GM21825 (cell line): ENCODE measurements at regions not wholly inside any gene's neighbourhood (a gene's known extent, or its start where the extent isn't known, plus 50 kb on each side); places are given as distances from the start of the nearest gene placed in this dataset.
"Not testable (repeated sequence)": the region's sequence is repeated elsewhere in the genome, so short reads cannot be mapped to it uniquely, and the experiment has no call there.

Experiments used
- ATAC-seq: cut with Tn5 transposase; IDR thresholded peaks from one replicate; pipeline ENCODE4 v1.9.1; 2021; ENCODE audit warnings: mild to moderate bottlenecking, moderate library complexity; ENCODE audit not compliant: unreplicated experiment

DNA sequence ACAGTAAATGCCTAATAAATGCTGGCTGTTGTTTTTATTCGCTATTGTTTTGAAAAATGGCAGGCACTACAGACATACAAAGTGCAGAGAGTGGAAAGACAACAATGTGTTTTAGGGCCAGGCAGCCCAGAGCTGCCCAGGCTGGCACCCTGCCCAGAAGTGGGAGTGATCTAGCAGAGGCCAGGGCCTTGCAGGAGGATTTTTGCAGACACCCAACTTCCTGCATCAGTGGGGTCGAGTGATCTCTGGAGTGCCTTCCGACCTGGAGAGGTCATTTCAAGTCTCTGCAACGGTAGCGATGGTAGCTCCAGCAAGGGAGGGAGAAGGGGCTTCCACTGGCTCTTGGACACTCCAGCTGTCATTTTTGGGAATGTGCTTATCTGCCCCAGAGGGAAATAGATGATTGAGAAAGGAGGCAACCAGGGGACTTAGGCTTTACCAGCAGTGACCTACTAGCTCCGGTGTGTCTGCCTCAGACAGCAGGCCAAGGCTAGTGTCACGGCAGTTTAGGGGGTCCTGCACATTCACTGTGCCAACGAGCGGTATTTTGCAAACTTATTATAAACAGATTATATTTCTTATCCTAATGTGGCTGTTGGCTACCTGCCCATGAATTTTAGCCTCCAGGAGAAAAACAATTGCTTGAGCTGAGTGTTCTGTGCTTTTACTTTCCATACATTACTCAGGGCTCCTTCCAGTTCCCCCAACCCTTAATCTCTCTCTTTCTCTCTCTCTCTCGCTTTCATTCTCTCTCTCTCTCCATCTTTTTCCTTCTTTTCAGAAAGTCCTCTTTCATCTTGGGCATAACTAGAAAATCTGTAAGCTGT is 153.9 kb upstream of the PLGLB2 start:
- ATAC-seq, result not testable (repeated sequence)

DNA sequence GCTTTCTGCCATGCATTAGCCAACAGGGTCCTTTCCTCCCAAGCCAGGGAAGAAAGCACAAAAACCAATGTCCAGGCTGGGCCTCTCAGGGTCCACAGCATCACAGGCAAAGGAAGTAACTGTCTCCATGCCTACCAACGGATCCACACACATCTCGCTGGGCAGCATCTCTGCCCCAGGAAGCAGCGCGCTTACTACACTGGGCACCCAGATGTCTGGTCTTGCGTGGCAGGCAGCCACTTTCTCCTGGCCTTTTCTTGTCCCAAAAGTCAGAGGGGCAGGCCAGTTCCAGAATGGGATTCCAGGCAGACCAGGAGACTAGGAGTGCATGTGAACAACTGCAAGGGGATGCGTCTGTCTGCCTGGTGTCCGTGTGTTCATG is 153.3 kb upstream of the PLGLB2 start:
- not testable (repeated sequence) for ATAC-seq

DNA sequence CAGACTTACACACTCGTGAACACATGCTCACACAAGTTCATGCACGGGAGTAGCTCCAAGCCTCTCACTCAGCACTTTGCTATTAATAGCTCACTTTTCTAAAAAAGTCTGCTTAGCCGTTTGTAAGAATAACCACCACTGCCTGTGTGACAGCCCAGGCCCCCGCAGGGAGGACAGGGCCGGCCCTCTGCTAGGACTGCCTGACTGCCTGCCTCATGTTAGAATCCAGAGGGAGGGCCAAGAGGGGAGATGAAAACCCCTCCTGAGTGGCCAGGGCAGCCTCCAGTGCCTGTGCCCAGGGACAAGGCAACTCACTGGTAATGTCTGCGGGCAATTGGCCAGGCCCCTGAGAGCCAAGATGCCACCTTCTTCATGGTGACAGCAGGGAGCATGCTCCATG is 152.9 kb upstream of the PLGLB2 start:
- ATAC-seq, result not testable (repeated sequence)

- ATAC-seq, result not testable (repeated sequence)
Measured at GRCh38 chr2:87600961-87601360, 146.9 kb upstream of the PLGLB2 start.

DNA sequence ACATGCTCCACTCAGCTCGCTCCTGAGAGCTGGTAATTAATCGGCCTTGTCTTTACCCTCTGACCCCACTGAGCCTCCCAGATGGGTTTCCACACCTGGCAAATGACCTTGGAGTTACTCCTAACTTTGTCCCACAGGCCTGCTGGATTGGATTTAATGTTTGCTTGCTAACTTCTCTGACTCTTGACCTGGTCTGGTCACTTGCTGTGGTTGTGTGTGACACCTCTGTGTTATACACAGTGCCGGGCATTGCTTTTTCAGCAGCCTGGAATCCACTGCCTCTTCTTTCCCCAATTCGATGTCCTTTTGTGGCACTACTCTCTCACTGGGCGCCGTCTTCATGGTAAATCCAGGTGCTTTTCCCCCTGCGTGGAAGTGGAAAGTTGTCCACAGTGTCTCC is 145.8 kb upstream of the PLGLB2 start:
- ATAC-seq, result not testable (repeated sequence)

- not testable (repeated sequence) for ATAC-seq
Measured at GRCh38 chr2:87602728-87603127, 145.2 kb upstream of the PLGLB2 start.

GRCh38 chr2:87603418-87604278 is 144.2 kb upstream of the PLGLB2 start:
- not testable (repeated sequence) for ATAC-seq

GRCh38 chr2:87604279-87604818 is 143.5 kb upstream of the PLGLB2 start:
- not testable (repeated sequence) for ATAC-seq

DNA sequence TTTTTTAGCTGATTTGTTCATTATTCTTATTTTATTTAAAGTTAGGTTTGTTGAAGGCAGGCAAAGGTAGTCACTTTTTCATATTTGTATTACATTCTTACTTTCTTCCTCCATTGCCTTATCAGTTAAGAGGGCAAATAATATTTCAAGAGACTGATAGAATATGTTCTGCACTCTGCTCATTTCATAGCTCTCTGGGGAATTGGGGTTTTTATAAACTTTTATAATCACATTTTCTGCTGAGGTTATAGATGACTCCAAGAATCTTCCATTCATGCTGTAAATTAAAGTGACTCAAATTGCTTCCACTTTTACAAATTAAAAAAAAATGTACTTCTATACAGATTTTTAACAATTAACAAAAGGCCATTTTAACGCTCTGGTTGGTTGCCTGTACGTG is 142.9 kb upstream of the PLGLB2 start:
- not testable (repeated sequence) for ATAC-seq

DNA sequence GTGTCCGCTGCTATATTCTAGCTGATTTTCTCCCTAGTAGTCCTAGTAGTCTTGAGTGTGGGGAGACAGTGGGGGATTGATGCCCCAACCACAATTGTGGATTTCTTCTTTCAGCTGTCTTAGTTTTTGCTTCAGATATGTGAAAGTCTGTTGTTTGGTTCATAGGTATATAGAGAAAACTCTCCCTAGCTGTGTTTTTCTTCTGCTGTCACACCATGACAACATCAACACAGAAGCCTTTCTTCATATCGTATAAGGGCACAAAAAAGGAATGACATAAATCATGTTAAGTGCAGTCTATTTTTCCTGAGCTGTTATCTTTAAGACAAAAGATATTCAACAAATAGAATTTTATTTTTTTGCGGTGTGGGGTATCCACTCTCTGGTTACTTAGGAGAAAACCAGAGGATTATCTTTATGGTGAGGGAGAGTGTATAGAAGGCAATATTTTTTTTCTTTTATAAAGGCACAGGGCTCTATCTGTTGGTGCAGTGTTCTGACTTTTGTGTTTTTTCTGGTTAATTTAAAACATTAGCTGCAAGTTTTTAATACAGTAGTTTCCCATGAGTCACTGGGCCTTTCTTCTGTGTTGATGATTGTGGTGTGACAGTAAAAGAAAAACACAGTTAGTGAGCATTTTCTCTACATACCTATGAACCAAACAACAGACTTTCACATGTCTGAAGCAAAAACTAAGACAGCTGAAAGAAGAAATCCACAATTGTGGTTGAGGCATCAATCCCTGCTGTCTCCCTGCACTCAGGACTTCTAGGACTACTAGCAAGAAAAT is 139.3 kb upstream of the PLGLB2 start:
- not testable (repeated sequence) for ATAC-seq

DNA sequence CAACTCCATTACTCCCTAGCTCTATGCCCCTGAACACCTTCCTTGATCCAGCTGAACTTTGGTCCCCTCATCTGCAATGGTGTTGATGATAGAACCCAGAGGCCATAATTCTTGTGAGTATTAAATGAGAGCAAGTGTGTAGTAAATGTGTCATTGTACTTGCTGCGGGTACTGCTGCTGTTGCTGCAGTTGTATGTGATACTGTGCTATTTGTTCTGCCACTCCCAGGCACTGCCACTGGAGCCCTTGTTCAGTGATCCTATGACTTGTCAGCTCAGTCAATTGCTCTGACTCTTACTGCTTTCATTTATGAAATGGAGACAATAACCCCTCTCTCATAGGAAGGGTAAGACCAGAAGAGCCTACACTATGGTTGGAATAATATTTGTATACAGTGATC is 136.9 kb upstream of the PLGLB2 start:
- not testable (repeated sequence) for ATAC-seq

DNA sequence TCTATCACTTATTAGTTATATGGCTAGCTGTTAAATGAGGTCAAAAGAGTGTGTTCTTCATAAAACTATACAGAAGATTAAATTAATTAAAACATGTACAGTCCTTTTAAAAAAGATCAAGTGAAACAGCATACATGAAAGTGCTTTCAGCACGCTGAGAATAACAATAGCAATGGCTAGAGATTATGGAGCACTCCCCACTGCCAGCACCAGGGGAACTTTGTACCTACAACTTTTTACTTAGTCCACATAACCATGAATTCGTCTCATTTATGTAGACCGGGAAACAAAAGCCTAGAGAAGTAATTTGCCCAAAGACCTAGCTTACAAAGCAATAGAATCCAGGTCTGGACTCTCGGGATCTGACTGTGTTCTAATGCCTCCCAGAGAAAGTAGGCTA is 136.5 kb upstream of the PLGLB2 start:
- not testable (repeated sequence) for ATAC-seq

GRCh38 chr2:87611956-87612355 is 135.9 kb upstream of the PLGLB2 start:
- not testable (repeated sequence) for ATAC-seq

DNA sequence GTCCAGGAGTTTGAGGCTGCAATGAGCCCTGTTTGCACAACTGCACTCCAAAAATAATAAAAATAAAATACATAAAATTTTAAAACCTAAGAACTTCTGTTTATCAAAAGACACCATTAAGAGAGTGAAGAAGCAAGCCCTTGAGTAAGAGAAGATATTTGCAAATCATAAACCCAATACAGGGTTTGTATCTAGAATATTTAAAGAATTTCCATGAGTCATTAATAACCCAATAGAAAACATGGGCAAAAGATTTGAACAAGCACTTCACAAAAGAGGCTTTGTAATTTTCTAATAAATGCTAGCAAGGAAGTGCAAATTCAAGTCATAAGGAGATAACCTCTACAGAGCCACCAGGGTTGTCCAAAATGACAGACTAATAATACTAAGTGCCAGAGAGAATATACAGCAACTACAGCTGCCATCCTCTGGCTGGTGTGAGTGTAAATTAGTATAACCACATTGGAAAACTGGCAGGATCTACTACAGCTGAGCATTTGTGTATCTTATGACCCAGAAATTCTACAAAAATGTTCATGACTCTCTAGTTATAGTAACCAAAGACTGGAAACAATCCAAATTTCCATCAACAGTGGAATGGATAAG is 133.0 kb upstream of the PLGLB2 start:
- ATAC-seq, result not testable (repeated sequence)

DNA sequence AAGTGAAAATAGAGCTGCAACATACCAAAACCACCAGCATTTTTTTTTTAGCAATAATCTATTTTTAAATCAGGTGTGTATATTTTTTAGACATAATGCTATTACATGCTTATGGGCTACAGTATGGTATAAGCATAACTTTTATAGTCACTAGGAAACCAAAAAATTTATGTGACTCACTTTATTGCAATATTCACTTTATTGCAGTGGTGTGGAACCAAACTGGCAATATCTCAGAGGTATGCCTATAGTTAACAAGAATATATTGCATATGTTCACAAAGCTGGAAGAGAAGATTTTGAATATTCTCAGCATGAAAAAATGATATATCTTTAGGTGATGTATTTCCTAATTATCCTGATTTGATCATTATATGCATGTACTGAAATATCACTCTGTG is 128.8 kb upstream of the PLGLB2 start:
- not testable (repeated sequence) for ATAC-seq

- not testable (repeated sequence) for ATAC-seq
Measured at GRCh38 chr2:87621139-87621538, 126.7 kb upstream of the PLGLB2 start.

GRCh38 chr2:87622720-87623119 is 125.2 kb upstream of the PLGLB2 start:
- not testable (repeated sequence) for ATAC-seq

DNA sequence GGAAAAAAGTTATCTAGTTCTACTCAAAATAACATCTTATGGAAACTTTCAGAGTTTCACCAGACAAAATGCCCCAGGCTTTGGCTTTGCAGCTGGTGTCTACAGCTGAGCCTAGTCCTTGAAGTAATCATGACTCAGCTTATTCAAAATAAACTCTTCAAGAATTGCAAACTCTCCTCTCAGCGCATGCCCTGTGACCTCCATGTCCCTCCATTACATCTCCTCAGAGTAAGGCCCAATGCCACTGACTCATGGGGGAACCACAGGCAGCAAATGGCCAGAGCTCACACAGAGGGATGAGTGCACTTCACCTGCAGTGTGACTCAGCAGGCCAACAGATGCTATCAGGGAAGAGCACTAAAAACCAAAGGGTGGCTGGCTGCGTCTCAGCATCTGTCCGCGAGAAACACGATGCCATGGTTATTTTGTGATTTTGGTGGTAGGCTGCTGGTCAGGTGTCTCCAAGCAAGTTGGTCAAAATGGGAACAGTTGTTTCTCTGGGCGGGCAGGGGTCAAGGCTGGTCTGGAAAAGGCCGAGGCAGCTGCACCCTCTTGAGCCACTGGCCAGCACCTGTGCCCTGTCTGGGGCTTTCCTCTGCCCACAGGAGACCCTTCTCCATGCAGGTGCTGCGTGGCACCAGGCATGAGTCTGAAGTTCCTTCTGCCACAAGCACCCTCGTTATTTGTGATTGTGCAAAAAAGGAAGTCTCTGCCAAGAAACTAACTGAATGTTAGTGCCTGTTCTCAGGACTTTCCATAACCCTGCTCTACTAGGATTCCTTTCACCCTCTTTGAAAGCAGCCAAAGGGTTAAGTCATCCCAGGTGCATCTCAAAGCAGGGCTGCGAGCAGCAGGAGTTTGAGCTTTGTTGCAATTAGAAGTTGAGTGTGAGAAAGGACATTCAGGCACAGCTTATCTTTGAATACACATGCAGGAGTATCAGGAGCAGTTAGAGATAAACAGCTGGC is 118.1 kb upstream of the PLGLB2 start:
- not testable (repeated sequence) for ATAC-seq

DNA sequence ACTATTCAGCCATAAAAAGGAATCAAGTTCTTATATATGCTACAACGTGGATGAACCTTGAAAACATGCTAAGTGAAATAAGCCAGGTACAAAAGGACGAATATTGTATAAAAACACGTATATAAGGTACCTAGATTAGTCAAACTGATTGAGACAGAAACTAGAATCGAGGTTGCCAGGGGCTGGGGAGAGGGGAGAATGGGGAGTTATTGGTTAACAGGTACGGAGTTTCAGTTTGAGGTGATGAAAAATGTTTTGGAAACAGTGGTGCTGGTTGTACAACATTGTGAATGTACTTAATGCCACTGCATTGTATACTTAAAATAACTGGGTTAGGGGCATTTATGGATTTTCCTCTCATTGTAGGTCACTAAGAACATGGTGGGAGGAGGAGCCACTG is 117.0 kb upstream of the PLGLB2 start:
- not testable (repeated sequence) for ATAC-seq
